Nephron progenitor cell (in vitro differentiated cells): ENCODE measurements at regions not wholly inside any gene's neighbourhood (a gene's known extent, or its start where the extent isn't known, plus 50 kb on each side); places are given as distances from the start of the nearest gene placed in this dataset.

ENCODE experiments used
- DNase-seq: peaks from one replicate; pipeline ENCODE4 v3.0.0; 2021
- H3K27ac Mint-ChIP-seq: 2 replicates; pipeline ENCODE4 v1.8.0; 2021; ENCODE audit warnings: mild to moderate bottlenecking, moderate library complexity, mixed read lengths
- H3K27me3 Mint-ChIP-seq: 2 replicates; pipeline ENCODE4 v1.8.0; 2021; ENCODE audit warnings: mild to moderate bottlenecking, low read depth, mixed read lengths; ENCODE audit not compliant: poor library complexity
- H3K36me3 Mint-ChIP-seq: 2 replicates; pipeline ENCODE4 v1.8.0; 2021; ENCODE audit warnings: low read depth, mixed read lengths
- H3K4me1 Mint-ChIP-seq: 2 replicates; pipeline ENCODE4 v1.8.0; 2021; ENCODE audit warnings: mixed read lengths
- H3K4me3 Mint-ChIP-seq: 2 replicates; pipeline ENCODE4 v1.8.0; 2021; ENCODE audit warnings: mild to moderate bottlenecking, moderate library complexity, mixed read lengths
- H3K9me3 Mint-ChIP-seq: 2 replicates; pipeline ENCODE4 v1.8.0; 2021; ENCODE audit warnings: mild to moderate bottlenecking, moderate library complexity, mixed read lengths
- TF ChIP-seq, protein P1 (sequence below): fragments of 200-600 bp; sonication (generic); IDR thresholded peaks from 2 replicates; pipeline ENCODE4 v1.5.0; 2021; ENCODE audit warnings: antibody characterized with exemption

GRCh38 chr18:65073060-65073550, 677.7 kb upstream of the CDH7 start:
- Mint-ChIP-seq H3K27ac (no peak overlapping the region), H3K9me3 (peaks cover 11% of the 10 kb centered on the region), H3K36me3 (no peaks in the 10 kb centered on the region), H3K4me1 (no peaks in the 10 kb centered on the region), H3K4me3 (no peak overlapping the region), H3K27me3 (no peaks in the 10 kb centered on the region)
- DNase-seq = no peak
- TF ChIP-seq, protein P1, sequence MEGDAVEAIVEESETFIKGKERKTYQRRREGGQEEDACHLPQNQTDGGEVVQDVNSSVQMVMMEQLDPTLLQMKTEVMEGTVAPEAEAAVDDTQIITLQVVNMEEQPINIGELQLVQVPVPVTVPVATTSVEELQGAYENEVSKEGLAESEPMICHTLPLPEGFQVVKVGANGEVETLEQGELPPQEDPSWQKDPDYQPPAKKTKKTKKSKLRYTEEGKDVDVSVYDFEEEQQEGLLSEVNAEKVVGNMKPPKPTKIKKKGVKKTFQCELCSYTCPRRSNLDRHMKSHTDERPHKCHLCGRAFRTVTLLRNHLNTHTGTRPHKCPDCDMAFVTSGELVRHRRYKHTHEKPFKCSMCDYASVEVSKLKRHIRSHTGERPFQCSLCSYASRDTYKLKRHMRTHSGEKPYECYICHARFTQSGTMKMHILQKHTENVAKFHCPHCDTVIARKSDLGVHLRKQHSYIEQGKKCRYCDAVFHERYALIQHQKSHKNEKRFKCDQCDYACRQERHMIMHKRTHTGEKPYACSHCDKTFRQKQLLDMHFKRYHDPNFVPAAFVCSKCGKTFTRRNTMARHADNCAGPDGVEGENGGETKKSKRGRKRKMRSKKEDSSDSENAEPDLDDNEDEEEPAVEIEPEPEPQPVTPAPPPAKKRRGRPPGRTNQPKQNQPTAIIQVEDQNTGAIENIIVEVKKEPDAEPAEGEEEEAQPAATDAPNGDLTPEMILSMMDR = no peak

GRCh38 chr18:65057439-65058083, 693.3 kb upstream of the CDH7 start:
- Mint-ChIP-seq H3K36me3 (no peaks in the 10 kb centered on the region), H3K9me3 (no peaks in the 10 kb centered on the region), H3K4me1 (no peaks in the 10 kb centered on the region), H3K27ac (no peak overlapping the region), H3K4me3 (no peak overlapping the region), H3K27me3 (peaks cover 3% of the 10 kb centered on the region)
- no peak for DNase-seq
- TF ChIP-seq, protein P1 = no peak

DNA sequence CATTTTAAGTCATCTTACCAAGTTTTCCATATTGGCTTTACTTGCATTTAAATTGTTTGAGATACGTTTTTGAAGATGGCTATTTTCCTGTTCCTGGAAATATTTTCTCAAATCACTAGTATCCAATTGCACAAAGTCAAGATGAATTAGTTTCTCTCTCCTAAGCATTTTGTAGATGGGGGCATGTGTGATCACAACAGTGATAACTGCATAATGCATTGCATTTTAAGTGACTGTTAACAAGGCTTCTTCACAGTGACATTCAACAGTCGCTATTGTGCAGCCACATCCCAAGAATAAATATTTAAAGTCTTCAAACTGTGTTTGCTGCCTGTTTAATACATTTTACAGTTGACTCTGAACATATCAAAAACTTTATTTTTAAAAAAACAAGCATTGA, 694.2 kb upstream of the CDH7 start:
- Mint-ChIP-seq H3K27ac (no peak overlapping the region), H3K27me3 (peaks cover 3% of the 10 kb centered on the region), H3K36me3 (no peaks in the 10 kb centered on the region), H3K4me1 (no peaks in the 10 kb centered on the region), H3K9me3 (no peaks in the 10 kb centered on the region), H3K4me3 (no peak overlapping the region)
- no peak for DNase-seq
- TF ChIP-seq, protein P1 = no peak

- no peaks in the 10 kb centered on the region for H3K9me3 Mint-ChIP-seq
- H3K4me3 Mint-ChIP-seq = no peak overlapping the region
- no peak overlapping the region for H3K27ac Mint-ChIP-seq
- DNase-seq = no peak
- no peaks in the 10 kb centered on the region for H3K4me1 Mint-ChIP-seq
- TF ChIP-seq, protein P1 = no peak
- H3K36me3 Mint-ChIP-seq = no peaks in the 10 kb centered on the region
- peaks cover 3% of the 10 kb centered on the region for H3K27me3 Mint-ChIP-seq
Measured at GRCh38 chr18:65049586-65049985, 701.2 kb upstream of the CDH7 start.

GRCh38 chr18:65039578-65039977, 711.2 kb upstream of the CDH7 start:
- Mint-ChIP-seq H3K27ac (no peak overlapping the region), H3K36me3 (no peaks in the 10 kb centered on the region), H3K4me3 (no peak overlapping the region), H3K9me3 (no peaks in the 10 kb centered on the region), H3K4me1 (peaks cover 5% of the 10 kb centered on the region), H3K27me3 (peaks cover 6% of the 10 kb centered on the region)
- TF ChIP-seq, protein P1 = no peak
- no peak for DNase-seq

DNA sequence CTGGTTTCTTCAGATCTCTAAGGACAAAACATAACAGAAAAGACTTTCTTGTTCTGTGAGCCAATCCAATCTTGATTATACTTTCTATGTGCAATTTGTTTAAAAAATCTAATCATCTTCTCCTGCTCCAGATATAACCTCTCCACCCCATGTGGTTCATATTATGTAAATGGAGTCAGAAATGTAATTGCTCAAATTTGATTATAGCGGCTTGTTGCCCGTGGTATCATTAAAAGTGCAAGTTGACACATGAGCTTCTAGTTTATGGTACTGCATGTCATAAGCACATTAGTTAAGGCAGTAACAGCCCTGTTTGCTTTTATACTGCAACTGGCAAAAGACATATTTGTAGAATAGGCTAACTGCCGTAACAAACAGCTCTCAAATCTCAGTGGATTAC, 715.1 kb upstream of the CDH7 start:
- H3K27ac Mint-ChIP-seq = no peak overlapping the region

More for the DNA sequence above, 715.1 kb upstream of the CDH7 start:
- H3K9me3 Mint-ChIP-seq = no peaks in the 10 kb centered on the region
- H3K4me3 Mint-ChIP-seq = no peak overlapping the region
- TF ChIP-seq, protein P1 = no peak
- H3K27me3 Mint-ChIP-seq = peaks cover 8% of the 10 kb centered on the region
- DNase-seq = no peak
- peaks cover 5% of the 10 kb centered on the region for H3K4me1 Mint-ChIP-seq
- H3K36me3 Mint-ChIP-seq = no peaks in the 10 kb centered on the region
